HG03442 (cell line): ENCODE measurements at regions not wholly inside any gene's neighbourhood (a gene's known extent, or its start where the extent isn't known, plus 50 kb on each side); places are given as distances from the start of the nearest gene placed in this dataset.
"Not testable (repeated sequence)": the region's sequence is repeated elsewhere in the genome, so short reads cannot be mapped to it uniquely, and the experiment has no call there.

Experiments used
- ATAC-seq: cut with Tn5 transposase; IDR thresholded peaks from one replicate; pipeline ENCODE4 v1.9.1; 2021; ENCODE audit warnings: mild to moderate bottlenecking, moderate library complexity; ENCODE audit not compliant: unreplicated experiment

DNA sequence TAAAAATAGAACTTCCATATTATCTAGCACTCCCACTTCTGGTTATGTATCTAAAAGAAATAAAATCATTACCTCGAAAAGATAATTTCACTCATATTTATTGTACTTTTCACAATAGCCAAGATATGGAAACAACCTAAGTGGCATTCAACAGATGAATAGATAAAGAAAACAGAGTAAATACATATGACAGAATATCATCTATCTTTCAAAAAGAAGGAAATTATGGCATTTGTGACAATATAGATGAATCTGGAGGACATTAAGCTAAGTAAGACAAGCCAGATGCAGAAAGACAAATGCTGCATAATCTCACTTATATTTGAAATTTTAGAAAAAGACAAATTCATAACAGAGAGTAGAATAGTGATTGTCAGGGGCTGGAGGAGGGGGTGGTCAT is 590.0 kb upstream of the ANO3 start:
- ATAC-seq, result no peak

DNA sequence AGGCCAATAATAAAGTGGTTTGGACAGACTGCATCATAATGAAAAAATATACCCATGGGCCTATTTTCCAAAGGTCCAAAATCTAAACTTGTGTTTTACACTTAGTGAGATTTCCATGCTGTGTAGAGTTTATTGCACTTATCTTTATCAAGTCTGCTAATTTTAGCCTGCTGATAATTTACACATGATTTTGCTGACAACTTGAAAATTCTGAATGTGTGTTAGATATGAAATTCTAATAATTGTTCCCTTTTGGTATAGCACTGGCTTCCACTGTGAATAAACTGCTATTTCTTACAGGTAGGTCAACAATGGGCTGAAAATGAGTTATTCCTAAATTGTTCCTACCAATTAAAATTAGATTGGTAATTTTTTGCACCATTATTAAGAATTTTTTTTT is 589.1 kb upstream of the ANO3 start:
- ATAC-seq, result no peak

DNA sequence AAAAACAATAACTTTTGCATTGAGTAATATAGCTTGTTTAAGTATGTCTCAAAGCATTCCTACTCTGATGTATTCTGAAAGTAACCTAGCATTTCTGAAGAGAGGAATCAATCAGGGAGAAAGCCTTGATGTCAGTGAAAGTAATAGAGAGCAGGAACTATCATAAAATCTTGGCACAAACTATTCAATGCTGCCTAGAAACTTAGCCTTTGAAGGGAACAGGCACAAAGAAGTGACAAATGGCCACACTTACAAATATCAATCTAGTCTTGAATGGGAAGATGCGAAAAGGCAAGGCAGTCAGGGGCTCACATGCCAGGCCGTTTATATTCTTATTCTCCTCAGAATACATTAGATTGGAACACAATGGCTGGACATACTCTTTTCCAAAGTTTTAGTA is 576.5 kb upstream of the ANO3 start:
- no peak for ATAC-seq

DNA sequence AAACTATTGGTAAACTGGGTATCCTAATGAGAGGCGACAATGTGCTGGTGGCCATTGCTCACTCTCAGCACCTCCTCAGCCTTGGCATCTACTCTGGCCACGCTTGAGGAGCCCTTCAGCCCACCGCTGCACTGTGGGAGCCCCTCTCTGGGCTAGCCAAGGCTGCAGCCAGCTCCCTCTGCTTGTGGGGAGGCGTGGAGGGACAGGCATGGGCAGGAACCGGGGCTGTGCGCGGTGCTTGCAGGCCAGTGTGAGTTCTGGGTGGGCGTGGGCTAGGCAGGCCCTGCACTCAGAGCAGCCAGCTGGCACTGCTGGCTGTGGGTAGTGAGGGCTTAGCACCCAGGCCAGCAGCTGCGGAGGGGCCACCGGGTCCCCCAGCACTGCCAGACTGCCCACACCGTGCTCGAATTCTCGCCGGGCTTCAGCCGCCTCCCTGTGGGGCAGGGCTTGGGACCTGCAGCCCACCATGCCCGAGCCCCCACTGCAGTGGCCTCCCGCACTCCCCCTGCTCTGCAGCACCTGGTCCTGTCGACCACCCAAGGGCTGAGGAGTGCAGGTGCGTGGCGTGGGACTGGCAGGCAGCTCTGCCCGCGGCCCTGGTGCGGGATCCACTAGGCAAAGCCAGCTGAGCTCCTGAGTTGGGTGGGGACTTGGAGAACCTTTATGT is 575.9 kb upstream of the ANO3 start:
- ATAC-seq, result no peak

DNA sequence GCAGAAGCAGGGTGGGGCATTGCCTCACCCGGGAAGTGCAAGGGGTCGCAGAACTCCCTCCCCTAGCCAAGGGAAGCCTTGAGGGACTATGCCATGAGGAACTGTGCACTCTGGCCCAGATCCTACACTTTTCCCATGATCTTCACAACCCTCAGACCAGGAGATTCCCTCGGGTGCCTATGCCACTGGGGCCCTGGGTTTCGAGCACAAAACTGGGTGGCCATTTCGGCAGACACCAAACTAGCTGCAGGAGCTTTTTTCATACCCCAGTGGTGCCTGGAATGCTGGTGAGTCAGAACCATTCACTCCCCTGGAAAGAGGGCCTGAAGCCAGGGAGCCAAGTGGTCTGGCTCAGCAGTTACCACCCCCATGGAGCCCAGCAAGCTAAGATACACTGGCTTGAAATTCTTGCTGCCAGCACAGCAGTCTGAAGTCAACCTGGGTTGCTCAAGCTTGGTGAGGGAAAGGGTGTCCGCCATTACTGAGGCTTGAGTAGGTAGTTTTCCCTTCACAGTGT is 573.7 kb upstream of the ANO3 start:
- no peak for ATAC-seq

DNA sequence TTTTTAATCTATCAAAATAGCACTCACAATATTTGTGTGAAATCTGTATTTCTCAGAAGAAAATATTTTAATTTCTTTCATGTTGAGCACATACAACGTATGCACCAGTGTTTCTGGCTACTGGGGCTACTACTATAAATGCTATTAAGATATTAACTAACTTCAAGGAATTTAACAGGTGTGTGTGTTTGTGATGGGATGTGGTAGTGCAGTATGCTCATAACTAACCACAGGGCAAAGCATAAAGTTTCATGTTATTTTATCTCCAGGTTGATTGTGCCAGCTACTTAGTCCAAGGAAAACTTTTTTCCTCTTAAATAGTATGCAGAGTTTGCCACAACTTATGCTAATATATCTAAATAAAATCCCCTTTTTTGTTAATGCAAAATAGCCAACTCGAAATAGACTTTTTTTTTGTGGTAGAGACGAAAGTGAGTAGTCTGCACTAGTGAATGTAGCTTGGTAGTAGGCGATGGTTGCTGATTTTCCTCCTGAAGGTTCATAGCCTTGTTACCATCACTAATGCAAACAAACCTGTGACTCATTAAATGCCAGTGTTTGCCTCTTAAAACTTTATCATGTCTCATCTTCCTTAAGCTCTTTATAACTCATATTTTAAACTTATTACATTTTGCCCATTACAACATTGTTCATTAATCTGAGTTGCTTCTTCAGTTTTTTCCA is 565.5 kb upstream of the ANO3 start:
- ATAC-seq, result no peak

DNA sequence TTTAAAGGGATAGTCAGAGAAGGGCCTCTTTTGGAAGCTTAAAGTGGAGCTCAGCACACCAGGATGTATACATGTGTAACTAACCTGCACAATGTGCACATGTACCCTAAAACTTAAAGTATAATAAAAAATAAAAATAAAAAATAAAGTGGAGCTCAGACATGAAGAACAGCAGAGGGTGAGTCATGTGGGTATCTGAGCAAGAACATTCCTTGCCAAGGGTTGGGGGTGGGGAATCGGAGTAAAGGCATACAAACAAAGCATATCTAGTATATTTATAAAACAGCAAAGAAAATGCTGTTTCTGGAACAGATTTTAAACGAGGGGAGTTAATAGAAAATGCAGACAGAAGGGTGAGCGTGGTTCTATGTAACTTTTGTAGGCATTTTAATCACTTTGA is 562.6 kb upstream of the ANO3 start:
- ATAC-seq, result no peak

DNA sequence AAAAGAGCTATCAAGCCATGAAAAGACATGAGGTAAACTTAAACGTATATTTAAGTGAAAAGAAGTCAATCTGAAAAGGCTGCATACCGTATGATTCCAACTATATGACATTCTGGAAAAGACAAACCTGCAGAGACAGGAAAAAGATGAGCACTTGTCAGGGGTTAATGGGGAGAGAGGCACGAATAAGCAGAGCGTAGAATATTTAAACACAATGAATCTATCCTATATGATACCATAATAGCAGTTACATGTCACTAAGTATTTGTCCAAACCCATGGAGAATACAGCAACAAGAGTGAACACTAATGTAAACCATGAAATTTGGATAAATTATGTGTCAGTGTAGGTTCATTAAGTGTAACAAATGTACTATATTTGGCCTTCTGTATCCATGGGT is 560.3 kb upstream of the ANO3 start:
- ATAC-seq, result no peak

DNA sequence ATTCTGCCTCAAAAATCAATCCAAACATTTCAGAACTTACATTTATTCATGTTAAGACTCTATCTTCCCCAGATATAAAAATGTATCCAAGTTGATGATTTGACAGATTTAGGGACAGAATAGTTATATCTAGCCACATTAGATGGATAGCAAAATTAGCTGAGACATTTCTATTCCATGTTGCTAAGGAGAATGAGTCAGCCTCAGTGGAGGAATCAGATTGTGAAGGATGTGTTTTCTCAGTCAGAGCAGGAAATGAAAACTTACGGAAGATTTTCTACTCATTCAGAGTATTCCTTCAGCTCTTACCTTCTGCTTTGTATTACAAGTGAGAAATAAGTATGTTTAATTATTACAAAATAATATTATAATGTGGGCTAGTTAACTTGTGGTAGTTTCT is 556.3 kb upstream of the ANO3 start:
- ATAC-seq, result no peak

DNA sequence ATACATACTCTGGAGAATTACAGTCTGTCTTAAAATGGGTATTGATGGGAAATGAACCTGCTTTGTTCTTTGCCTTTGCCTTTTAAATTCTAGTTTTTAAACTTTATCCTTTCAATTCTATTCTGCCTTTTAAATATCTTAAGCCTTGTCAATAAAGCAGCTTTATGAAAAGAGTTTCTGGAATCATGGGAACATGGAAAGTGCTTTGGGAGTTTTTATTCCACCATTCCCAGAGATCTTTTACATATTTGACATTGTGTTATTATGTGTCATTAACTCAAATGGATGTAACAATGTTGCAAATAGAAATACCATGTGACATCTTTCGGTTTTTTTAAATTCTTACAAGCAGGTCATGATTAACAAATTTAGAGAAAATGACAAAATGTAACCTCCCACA is 555.7 kb upstream of the ANO3 start:
- no peak for ATAC-seq

DNA sequence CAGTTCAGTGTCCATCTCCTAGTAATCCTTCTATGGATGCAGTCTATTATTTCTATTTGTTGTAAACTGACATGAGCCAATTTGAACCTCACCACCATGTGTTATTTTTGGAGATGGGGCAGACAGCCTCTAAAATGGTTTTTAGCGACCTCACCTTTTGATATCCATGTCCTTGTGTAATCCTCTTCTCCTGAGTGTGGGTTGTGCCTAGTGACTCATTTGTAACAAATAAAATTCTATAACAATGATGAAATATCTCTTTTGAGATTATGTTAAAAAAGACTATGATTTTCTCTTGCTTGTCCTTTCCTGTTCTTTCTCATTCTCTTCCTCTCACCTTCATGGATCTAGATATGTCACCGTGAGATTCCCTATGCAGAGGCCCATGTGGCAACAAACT is 554.6 kb upstream of the ANO3 start:
- ATAC-seq, result no peak

DNA sequence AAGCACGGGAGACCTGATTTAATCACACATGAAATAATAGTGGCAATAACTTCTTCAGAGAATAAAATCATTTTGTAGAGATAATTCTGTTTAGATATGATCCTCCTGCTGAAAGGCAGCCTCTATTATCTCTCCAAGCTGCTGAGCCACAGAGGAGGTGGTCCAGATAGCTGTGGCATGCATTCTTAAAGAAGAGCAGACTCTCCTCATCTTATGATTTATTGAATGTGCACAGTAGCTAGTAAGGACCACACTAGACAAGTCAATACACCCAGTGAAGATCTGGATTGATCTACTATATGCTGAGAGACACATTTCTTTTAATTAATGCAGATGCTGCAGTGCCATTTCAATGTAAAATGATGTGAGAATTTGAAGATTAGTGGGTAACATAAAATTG is 552.9 kb upstream of the ANO3 start:
- ATAC-seq, result no peak

DNA sequence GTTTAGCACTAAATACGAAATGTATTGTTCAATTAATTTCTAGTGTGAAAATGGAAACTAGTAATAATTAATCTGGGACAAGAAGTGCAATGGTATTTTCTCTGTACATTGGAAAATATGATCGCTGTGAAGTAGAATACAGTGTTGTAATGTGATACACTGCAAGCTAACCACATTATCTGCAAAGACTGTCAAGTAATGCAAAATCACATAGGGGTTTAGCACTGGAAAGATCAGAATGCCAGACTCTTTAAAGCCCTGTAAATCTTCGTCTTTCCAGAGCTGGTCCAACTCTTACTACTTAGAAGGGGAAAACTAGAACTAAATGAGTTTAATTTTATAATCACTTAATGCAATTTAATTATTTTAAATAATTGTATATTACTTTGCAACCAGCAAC is 544.5 kb upstream of the ANO3 start:
- ATAC-seq, result no peak

DNA sequence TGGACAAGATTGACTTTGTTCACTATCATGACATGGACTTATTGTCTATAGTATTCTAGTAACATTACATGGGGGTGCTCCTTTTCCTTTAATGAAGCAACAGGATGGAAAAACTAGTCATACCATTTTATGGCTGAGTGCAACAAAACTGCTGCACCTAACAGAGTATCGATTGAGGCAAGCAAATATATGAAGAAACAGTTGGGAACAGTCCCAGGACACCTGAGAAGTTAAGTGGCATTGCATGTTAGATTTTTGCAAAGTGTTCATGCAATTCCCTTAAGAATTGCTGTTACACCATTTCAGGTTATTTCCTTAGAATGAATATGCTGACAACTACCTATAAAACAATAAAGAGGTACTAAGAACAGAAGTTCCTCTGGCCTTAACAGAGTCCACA is 541.5 kb upstream of the ANO3 start:
- no peak for ATAC-seq

DNA sequence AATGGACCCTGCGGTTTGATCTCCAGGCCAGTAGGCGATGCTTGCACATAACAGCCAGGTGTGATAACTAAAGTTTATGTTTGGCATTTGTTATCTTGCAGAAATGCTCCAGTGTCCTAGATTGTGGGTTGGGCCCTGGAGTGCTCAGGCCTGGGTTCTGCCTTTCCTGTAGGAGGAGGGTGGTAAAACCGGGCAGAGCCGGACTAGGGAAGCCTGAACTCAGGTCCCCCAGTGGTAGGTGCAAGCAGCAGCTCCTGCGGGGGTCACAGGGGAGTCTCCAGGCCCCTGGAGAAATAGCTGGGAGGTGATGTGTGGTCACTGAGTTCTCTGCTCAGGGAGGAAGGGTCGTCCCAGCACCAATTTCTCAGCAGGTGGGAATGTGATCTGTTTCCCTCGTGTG is 538.3 kb upstream of the ANO3 start:
- ATAC-seq, result no peak

DNA sequence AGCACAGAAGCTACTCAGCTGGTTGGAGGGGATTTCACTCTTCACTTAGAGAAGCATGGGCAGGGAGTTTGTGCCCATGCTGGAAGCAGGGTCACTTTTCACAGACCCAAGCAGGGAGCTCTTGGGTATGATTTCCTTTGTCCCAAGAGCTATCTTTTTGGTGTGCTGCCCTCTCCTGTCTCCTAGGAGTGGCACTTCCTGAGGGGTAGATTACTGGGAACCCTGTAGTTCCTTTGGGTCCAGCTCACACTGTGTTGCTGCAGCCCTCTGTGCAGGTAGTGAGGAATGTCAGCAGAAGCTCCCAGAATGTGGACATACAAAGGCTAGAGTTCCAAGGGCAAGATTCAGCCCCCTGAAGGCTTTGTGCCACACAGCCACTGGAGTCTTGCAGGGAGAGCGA is 537.1 kb upstream of the ANO3 start:
- no peak for ATAC-seq

DNA sequence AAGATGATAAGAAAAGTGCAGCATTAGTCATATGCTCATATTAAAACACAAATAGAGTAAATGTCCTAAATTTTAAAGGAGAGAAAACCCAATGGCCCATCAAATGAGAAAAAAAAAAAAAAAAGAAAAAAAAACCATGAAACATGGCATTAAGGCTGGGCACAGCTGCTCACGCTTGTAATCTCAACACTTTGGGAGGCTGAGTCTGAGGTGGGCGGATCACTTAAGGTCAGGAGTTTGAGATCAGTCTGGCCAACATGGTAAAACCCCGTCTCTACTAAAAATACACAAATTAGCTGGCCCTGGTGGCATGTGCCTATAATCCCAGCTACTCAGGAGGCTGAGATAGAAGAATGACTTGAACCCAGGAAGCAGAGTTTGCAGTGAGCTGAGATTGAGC is 515.5 kb upstream of the ANO3 start:
- no peak for ATAC-seq

DNA sequence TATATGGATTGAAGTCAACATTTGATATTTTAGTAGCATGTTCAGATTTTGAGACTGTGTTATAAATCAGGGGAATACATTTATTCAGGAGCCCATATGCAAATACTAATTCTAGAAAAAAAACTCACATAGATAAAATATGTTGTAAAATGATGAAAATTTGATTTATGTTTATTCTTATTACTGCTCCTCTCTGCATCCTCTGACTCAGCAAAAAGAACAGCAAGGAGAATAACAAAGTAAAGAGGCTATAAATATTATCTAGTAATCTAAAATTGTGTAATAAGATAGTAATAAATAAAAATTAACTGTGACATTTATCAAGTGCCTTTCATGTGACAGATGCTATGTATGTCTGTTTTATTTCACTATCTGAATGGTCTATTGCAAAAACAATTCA is 507.2 kb upstream of the ANO3 start:
- no peak for ATAC-seq

DNA sequence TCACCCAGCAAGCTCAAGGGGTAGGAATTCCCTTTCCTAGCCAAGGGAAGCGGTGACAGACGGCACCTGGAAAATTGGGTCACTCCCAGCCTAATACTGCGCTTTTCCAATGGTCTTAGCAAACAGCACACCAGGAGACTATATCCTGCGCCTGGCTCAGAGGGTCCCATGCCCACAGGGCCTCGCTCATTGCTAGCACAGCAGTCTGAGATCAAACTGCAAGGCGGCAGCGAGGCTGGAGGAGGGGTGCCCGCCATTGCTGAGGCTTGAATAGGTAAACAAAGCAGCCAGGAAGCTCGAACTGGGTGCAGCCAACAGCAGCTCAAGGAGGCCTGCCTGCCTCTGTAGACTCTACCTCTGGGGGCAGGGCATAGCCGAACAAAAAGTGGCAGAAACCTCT is 500.4 kb upstream of the ANO3 start:
- not testable (repeated sequence) for ATAC-seq

DNA sequence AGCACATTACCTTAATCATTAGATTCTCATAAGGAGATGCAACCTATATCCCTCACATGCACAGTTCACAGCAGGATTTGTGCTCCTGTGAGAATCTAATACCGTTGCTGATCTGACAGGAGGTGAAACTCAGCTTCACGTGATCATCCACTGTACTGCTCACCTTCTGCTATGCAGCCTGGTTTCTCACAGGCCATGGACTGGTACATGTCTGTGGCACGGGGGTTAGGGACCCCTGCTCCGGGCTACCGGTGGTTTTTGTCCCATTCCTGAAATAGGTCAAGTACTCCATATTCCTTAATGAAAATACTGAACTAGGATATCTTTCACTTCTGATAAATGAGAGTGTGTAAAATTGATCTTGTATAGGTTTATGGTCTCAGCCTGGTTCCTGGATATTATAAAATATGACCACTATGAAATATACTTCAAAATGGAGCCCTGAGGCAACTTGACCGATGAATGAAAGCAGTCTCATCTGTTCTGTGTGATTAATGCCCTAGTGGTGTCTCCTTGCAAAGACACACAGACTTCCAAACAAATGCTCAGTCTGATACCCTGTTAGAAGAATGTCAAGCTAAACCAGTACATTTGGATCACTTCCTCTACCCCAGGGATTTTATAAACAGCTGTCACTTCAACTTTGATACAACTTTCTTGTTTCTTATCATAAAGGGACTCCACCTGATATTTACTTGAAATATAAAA is 492.9 kb upstream of the ANO3 start:
- no peak for ATAC-seq

DNA sequence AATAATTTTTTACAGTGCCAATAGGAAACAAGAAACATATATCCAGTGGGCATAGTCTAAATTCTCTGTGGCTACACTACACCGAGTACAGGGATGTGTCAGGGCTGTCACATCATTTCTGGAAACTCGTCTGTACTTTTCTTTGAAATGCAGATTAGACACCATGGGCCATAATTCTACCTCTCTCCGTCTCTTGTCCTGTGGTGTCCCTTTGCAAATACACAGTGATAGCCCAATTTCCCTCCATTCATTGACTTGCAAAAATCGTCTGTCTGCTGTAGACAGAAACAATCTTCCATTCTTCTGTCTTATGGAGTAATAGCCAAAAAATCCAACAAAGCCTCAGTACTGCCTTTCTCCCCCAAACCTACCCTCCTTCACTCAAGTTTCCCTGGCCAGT is 487.1 kb upstream of the ANO3 start:
- no peak for ATAC-seq

DNA sequence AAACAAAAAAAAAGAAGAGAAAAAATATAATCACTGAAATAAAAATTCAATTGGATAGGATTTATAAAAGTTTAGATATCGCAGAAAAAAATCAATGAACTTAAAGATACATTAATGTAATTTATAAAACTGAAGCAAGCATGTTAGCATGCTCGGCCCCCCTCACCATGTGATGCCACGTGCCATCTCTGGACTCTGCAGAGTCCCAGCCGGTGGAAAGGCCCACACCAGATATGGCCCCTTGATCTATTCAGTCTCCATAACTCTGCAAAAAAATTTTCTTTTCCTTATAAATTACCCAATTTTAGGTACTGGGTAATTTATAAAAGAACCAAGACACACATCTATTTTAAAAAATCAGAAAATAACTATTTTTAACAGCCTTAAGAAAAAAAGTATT is 476.0 kb upstream of the ANO3 start:
- no peak for ATAC-seq
